ENCODE measurements at regions not wholly inside any gene's neighbourhood (a gene's known extent, or its start where the extent isn't known, plus 50 kb on each side); places are given as distances from the start of the nearest gene placed in this dataset.

DNA sequence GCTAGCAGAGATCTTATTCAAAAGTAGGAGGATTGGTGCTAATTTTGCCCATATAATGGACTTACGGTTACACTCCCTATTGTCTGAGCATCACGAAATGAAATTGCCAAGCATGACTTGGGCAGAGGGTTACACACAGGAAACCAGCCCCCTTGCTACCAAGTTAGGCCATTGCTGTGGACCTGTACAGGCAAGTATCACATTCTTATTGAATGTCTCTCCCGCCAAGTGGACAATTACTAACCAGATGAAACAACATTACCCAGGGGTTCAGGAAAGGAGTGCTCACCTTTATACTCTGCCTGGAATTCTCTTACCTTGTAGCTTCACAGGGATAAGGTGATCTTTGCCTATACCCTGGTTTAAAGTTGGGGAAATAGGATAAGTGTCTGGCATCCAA lies 70.6 kb upstream of the TOX3 start:
- TF ChIP-seq ZBTB7A (IDR thresholded peaks at IDR 0.05; ENCODE audit: low read depth), result no peak
- TF ChIP-seq CREB1 (IDR thresholded peaks at IDR 0.05; ENCODE audit: low read depth), result no peak
- TF ChIP-seq, protein P1, sequence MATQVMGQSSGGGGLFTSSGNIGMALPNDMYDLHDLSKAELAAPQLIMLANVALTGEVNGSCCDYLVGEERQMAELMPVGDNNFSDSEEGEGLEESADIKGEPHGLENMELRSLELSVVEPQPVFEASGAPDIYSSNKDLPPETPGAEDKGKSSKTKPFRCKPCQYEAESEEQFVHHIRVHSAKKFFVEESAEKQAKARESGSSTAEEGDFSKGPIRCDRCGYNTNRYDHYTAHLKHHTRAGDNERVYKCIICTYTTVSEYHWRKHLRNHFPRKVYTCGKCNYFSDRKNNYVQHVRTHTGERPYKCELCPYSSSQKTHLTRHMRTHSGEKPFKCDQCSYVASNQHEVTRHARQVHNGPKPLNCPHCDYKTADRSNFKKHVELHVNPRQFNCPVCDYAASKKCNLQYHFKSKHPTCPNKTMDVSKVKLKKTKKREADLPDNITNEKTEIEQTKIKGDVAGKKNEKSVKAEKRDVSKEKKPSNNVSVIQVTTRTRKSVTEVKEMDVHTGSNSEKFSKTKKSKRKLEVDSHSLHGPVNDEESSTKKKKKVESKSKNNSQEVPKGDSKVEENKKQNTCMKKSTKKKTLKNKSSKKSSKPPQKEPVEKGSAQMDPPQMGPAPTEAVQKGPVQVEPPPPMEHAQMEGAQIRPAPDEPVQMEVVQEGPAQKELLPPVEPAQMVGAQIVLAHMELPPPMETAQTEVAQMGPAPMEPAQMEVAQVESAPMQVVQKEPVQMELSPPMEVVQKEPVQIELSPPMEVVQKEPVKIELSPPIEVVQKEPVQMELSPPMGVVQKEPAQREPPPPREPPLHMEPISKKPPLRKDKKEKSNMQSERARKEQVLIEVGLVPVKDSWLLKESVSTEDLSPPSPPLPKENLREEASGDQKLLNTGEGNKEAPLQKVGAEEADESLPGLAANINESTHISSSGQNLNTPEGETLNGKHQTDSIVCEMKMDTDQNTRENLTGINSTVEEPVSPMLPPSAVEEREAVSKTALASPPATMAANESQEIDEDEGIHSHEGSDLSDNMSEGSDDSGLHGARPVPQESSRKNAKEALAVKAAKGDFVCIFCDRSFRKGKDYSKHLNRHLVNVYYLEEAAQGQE (IDR thresholded peaks at IDR 0.05; ENCODE audit: low read depth), result no peak
- no peak for TF ChIP-seq RAD21 (IDR thresholded peaks at IDR 0.05; ENCODE audit: low read depth)
- no peak for TF ChIP-seq MAX (IDR thresholded peaks at IDR 0.05)
- no peak for TF ChIP-seq EP300 (IDR thresholded peaks at IDR 0.05; ENCODE audit: borderline replicate concordance)
- no peak for TF ChIP-seq TCF12 (IDR thresholded peaks at IDR 0.05; ENCODE audit: low read depth)
- no peak for TF ChIP-seq CEBPB (IDR thresholded peaks at IDR 0.05)
- no peak for TF ChIP-seq EGR1 (IDR thresholded peaks at IDR 0.05)
- TF ChIP-seq TAF1 (IDR thresholded peaks at IDR 0.05; ENCODE audit: low read depth), result no peak
- TF ChIP-seq FOXM1 (IDR thresholded peaks at IDR 0.05; ENCODE audit: borderline replicate concordance, low read depth), result no peak
- TF ChIP-seq TEAD4 (IDR thresholded peaks at IDR 0.05), result no peak
- no peak for TF ChIP-seq YY1 (IDR thresholded peaks at IDR 0.05; ENCODE audit: low read depth)

Measured in Ishikawa (cell line).